ENCODE measurements at regions not wholly inside any gene's neighbourhood (a gene's known extent, or its start where the extent isn't known, plus 50 kb on each side); places are given as distances from the start of the nearest gene placed in this dataset.

DNA sequence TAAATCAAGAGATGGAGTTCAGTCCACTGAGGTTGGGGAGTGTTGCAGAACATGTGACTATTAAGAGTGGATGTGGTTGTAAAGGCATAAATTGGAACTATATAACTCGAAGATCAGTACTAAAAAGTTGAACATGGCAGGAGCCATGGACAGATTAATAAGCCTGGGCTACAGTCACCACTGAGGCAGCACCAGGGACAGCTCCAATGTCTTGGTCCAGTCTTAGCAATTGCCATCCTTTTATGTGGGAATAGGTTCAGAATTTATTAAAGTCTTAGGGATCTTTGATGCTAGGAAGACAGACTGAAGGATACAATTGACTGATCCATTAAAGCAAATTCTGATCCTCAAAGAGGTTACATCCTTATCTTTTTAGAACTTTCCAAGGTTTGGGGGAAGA is 156.6 kb downstream of the ADRA2A start:
- TF ChIP-seq EZH2 (IDR thresholded peaks at IDR 0.05): no peak
- no peak for TF ChIP-seq POLR2AphosphoS5 (IDR thresholded peaks at IDR 0.05; ENCODE audit: borderline replicate concordance, low read depth, low read length)
